ENCODE measurements at regions not wholly inside any gene's neighbourhood (a gene's known extent, or its start where the extent isn't known, plus 50 kb on each side); places are given as distances from the start of the nearest gene placed in this dataset.

DNA sequence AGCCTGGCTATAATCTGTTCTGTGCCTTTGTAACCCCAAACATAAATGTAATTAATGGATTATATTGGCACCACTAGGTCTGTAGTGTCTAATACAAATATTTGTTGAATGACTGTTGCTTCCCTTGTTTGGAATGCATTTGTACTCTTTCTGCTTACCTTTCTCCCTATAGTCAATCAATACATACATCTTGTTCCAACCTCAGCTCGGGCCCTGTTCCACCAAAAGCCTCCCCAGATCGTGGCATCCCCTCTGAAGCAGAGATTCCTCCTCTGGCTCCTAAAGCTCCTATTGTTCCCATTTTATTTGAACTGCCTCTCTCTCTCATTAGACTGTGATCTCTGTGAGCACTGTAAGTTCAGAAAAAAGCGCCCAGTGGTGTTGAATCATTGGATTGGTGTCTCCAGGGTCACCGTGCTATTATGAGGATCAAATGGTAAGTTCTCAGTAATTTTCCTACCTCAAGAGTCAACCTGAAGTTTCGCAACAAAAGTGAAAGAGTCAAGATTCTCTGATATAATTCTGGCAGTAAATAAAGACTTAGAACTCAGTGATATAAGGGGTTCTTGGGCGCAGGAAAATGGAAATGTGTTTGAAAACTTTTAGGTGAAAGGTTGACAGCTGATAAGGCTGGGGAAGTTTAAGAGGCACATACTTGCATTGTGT lies 151.5 kb downstream of the KLF5 start:
- no peak for TF ChIP-seq FOXP2 (optimal IDR thresholded peaks at IDR 0.05; ENCODE audit: borderline replicate concordance, extremely low read depth, extremely low read length, insufficient read depth)
- TF ChIP-seq SIN3A (IDR thresholded peaks at IDR 0.05; ENCODE audit: borderline replicate concordance, insufficient read depth, low read length): no peak
- TF ChIP-seq TAF1 (IDR thresholded peaks at IDR 0.05; ENCODE audit: borderline replicate concordance, insufficient read depth, low read length): no peak
- no peak for TF ChIP-seq REST (IDR thresholded peaks at IDR 0.05; ENCODE audit: insufficient read depth in 1 of 2, low read depth in 2 of 2, low read length in 2 of 2)

DNA sequence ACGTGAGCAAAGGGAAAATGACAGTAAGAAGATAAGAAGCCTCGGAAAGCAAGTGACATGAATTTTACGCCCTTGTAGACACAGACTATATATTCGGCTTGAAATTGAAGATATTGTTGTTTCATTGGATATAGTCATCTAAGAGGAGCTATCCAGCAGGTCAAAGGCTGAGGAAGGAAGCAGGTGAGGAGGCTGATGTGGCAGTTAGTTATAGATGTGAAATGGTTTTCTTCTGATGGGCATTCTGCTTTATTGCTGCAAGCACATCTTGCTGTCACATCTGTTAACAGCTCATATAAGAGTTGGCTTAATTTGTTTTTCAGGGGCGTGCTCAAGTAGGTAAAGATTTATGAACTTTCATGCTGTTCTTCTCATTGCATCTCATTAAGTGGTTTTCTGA lies 146.1 kb downstream of the KLF5 start:
- TF ChIP-seq POLR2AphosphoS5 (IDR thresholded peaks at IDR 0.05; ENCODE audit: low read depth, low read length): no peak
- peak in 1 of 2 experiments; percentile 74; a peak in 1 of 4 replicates for TF ChIP-seq REST (IDR thresholded peaks at IDR 0.05; ENCODE audit: insufficient read depth in 1 of 2, low read depth in 2 of 2, low read length in 2 of 2)

DNA sequence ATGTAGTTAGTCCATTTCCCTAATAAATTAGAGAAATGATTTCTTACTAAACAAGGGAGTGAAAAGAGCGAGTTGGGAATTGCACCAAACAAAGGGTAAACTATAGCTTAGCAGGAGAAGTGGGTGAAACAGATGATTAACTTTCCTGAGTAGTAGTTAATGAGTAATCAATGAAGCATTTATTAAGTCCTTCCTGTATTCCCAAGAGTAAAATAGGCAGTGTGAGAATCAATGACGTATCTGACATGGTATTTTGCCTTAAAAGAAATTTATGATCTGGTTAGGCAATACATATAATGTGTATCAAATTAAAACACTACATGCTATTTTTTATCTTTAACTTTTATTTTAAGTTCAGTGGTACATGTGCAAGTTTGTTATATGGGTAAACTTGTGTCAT lies 142.8 kb downstream of the KLF5 start:
- TF ChIP-seq FOXP2 (optimal IDR thresholded peaks at IDR 0.05; ENCODE audit: borderline replicate concordance, extremely low read depth, extremely low read length, insufficient read depth): no peak
- no peak for TF ChIP-seq SIN3A (IDR thresholded peaks at IDR 0.05; ENCODE audit: borderline replicate concordance, insufficient read depth, low read length)
- TF ChIP-seq TAF1 (IDR thresholded peaks at IDR 0.05; ENCODE audit: borderline replicate concordance, insufficient read depth, low read length): no peak
- TF ChIP-seq POLR2AphosphoS5 (IDR thresholded peaks at IDR 0.05; ENCODE audit: low read depth, low read length): no peak
- TF ChIP-seq REST (IDR thresholded peaks at IDR 0.05; ENCODE audit: insufficient read depth in 1 of 2, low read depth in 2 of 2, low read length in 2 of 2): no peak

GRCh38 chr13:73198991-73199411 lies 140.2 kb downstream of the KLF5 start:
- TF ChIP-seq SIN3A (IDR thresholded peaks at IDR 0.05; ENCODE audit: borderline replicate concordance, insufficient read depth, low read length) (no peak), FOXP2 (optimal IDR thresholded peaks at IDR 0.05; ENCODE audit: borderline replicate concordance, extremely low read depth, extremely low read length, insufficient read depth) (no peak), REST (IDR thresholded peaks at IDR 0.05; ENCODE audit: insufficient read depth in 1 of 2, low read depth in 2 of 2, low read length in 2 of 2) (no peak), TAF1 (IDR thresholded peaks at IDR 0.05; ENCODE audit: borderline replicate concordance, insufficient read depth, low read length) (no peak), POLR2AphosphoS5 (IDR thresholded peaks at IDR 0.05; ENCODE audit: low read depth, low read length) (no peak)

GRCh38 chr13:73195091-73195490 lies 136.3 kb downstream of the KLF5 start:
- TF ChIP-seq POLR2AphosphoS5 (IDR thresholded peaks at IDR 0.05; ENCODE audit: low read depth, low read length) (no peak), FOXP2 (optimal IDR thresholded peaks at IDR 0.05; ENCODE audit: borderline replicate concordance, extremely low read depth, extremely low read length, insufficient read depth) (no peak), REST (IDR thresholded peaks at IDR 0.05; ENCODE audit: insufficient read depth in 1 of 2, low read depth in 2 of 2, low read length in 2 of 2) (no peak), SIN3A (IDR thresholded peaks at IDR 0.05; ENCODE audit: borderline replicate concordance, insufficient read depth, low read length) (no peak), TAF1 (IDR thresholded peaks at IDR 0.05; ENCODE audit: borderline replicate concordance, insufficient read depth, low read length) (no peak)

Measured in PFSK-1 (cell line).